HG02938 (cell line): ENCODE measurements at regions not wholly inside any gene's neighbourhood (a gene's known extent, or its start where the extent isn't known, plus 50 kb on each side); places are given as distances from the start of the nearest gene placed in this dataset.
"Not testable (repeated sequence)": the region's sequence is repeated elsewhere in the genome, so short reads cannot be mapped to it uniquely, and the experiment has no call there.

Experiments
- ATAC-seq: cut with Tn5 transposase; IDR thresholded peaks from one replicate; pipeline ENCODE4 v1.9.1; 2021; ENCODE audit warnings: mild to moderate bottlenecking, moderate library complexity; ENCODE audit not compliant: unreplicated experiment

DNA sequence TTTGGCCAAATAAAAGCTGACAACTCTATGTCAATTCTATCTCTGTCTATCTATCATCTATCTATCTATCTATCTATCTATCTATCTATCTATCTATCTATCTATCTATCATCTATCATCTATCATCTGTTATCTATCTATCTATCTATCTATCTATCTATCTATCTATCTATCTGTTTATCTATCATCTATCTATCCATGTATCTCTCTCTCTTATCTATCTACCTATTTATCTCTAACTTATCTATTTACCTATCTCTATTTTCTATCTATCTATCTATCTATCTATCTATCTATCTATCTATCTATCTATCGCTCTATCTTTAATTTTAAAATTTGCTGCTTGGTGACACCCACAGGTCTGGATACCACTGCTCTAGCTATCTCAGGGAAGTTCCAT, 271.1 kb downstream of the VRK1 start:
- not testable (repeated sequence) for ATAC-seq

DNA sequence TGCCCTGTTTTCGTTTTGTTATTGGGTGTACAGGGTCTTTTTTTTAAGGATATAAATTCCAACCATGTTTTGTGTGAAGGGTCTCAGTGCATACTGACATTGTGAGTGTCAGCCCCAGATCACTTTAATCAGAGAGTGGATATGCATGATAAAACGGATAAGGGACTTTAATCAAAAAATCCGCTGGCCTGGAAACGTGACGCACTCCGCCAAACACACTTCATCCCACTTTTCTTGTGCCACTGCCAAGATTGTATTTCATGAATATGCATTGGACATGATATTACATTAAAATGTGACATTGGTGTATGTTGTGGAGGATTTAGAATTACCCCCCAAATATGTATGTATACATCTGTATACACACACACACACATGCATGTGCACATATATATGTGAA, 273.1 kb downstream of the VRK1 start:
- no peak for ATAC-seq

DNA sequence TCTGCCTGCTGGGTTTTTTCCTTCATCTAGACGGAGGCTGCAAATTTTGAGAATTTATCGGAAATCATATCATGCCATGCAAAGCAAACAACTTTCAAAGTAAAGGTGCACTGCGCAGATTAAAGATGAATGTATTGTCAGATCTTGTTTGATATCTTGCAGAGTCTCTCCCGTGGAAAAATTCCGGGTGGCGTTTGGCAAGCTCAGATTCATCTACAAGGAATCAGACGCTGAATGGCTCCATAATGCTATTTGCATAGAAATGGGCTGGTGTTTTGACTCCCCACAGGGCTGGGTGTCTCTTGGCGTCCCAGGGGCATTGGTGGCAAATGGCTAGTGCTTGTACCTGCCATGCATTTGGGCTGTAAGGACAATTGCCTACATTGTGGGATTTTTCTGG, 274.0 kb downstream of the VRK1 start:
- no peak for ATAC-seq

DNA sequence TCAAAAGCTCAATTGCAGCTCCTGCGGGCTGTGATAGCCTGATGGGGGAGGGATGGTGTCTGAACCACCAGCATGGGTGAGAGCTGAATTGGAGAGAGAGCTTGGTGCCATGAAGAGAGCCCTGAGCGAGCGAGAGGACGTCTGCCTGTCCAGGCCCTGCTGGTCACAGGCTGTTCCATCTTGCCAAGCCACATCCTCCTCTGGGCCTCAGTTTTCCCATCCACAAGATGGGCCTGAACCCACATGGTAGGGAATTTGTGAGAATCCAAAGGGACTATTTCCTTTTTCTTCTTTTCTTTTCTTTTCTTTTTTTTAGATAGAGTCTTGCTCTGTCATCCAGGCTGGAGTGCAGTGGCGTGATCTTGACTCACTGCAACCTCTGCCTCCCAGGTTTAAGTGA, 276.4 kb downstream of the VRK1 start:
- no peak for ATAC-seq

GRCh38 chr14:97074456-97074855, 277.3 kb downstream of the VRK1 start:
- ATAC-seq, result no peak

DNA sequence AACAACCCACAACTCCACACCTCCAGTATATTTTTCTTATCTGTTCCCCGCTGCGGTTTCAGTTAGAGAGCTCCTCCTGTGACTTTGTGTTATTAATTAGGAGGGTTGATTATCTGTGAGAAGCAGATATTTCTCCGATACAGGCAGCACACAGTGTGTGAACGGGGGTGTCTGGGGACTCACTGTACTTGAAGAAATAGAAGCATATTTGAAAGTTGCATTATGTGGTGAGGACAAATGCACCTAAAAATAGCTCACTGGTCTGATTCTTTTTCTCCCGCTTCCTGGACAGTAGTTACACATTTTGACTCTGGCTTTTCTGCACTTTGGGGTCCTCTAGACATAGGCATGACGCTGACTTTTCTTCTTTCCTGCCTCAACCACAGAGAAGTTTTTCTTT, 277.7 kb downstream of the VRK1 start:
- no peak for ATAC-seq

DNA sequence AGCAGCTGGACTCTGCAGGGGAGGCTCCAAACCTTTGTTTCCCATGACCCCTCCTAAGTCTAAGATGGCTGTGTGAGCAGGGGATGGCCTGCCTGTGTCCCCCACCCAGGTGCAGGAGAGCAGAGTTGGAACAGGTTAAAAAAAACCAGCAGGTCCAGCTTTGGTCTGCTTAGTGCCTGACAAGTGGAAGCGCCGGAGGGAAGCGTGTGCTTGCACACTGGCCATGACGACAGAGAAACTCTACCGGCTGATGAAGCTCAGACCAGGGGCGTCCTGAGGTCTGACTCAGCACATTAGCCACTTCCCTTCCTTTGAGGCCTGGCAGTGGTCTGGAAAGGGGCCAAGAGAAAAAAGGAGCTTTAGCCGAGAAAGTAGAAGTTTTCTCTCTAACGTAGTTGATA, 280.1 kb downstream of the VRK1 start:
- peak; percentile 82 for ATAC-seq

- ATAC-seq, result peak; percentile 31
Measured at GRCh38 chr14:97077687-97078086, 280.5 kb downstream of the VRK1 start.

DNA sequence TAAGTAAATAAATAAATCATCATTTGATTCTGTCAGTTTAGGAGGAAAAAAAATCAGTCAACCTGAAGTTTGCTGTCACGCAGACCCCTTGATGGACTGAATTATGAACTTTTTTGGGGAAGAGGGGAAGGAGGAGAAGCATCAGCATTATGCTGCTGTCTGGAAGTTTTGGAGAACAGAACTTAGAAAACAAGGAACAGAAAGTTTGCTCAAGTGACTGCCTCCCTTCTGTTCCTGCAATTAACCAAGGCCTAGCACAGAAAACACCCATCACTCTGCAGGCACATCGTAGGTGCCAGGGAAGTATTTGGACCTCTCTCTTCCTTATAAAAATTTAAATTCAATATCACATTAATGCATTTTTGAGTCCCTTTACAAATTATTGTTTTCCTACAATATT, 283.8 kb downstream of the VRK1 start:
- ATAC-seq, result no peak

DNA sequence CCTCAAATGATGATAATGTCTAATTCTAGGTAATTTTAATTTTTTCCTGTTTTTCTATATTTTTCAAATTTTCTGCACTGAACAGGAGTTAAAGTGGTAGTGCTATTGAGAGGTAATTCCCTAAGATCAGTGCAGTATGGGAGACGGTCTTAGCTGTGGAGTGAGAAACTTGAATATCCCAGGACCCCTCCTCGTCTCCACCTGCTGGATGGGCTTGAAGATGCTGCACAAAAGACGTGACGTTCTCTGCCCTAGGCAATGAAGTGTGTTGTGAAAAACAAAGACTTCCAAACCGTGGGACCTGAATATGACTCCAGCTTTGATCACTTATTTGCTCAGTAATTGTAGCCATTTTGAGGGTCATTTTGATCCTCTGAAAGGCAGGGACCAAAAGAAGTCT, 298.1 kb downstream of the VRK1 start:
- no peak for ATAC-seq

GRCh38 chr14:97097296-97097695, 300.1 kb downstream of the VRK1 start:
- no peak for ATAC-seq

- no peak for ATAC-seq
Measured at GRCh38 chr14:97100306-97100705, 303.1 kb downstream of the VRK1 start.

GRCh38 chr14:97101561-97101960, 304.4 kb downstream of the VRK1 start:
- no peak for ATAC-seq

- no peak for ATAC-seq
Measured at GRCh38 chr14:97104029-97104428, 306.8 kb downstream of the VRK1 start.

- peak; percentile 83 for ATAC-seq
Measured at GRCh38 chr14:97106166-97106565, 309.0 kb downstream of the VRK1 start.

DNA sequence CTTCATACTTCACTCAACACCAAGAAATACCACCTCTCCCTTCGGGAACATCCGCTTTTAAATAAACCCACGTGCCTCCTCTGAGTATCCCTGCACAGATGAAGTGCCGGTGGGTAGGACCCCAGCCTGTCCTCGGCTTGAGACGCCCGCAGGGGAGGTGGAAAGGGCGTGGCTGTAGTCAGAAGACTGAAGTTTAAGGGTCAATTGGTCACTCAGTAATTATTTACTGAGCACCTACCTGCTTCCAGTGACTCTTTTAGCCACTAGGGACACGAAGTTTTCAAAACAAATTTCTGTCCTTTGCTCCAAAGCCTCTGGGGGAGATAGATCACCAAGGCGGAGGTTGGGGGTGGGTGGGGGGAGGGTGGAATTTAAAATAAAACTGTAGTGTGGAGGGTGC, 309.4 kb downstream of the VRK1 start:
- peak; percentile 34 for ATAC-seq

DNA sequence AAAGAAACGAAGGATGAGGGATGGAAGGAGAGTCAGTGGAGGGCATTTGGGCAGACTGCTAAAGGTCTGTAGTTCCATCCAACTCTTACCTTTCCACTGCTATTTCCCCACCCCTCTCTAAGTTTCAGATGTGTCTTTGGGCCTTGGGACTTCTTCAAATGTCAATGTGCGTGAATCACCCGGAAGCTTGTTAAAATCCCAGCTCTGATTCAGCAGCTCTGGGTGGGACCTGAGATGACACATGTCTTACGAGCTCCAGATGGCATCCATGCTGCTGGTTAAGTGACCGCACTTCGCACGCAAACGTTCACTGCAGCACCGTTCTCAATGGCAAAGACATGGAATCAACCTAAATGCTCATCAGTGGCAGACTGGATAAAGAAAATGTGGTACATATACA, 309.9 kb downstream of the VRK1 start:
- ATAC-seq, result no peak

DNA sequence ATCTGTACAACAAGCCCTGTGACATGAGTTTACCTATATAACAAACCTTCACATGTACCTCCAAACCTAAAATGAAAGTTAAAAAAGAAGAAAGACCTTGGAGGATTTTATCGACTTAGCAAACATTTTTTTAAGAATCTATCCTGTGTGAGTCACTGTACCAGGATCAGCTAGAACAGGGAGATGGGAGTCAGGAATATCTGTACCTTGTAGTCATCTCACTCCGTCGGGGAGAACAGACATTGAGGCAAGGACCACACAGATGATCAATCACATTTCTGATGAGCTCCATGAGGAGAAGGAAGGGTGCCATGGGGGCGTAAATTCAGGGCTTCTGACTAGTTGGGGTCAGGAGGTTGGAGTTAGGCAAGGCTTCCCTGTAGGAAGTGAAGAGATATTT, 310.6 kb downstream of the VRK1 start:
- ATAC-seq, result no peak

GRCh38 chr14:97109234-97109633, 312.1 kb downstream of the VRK1 start:
- ATAC-seq, result no peak

GRCh38 chr14:97113339-97113738, 316.2 kb downstream of the VRK1 start:
- no peak for ATAC-seq

- no peak for ATAC-seq
Measured at GRCh38 chr14:97116546-97116945, 319.4 kb downstream of the VRK1 start.

GRCh38 chr14:97117693-97118092, 320.5 kb downstream of the VRK1 start:
- no peak for ATAC-seq

DNA sequence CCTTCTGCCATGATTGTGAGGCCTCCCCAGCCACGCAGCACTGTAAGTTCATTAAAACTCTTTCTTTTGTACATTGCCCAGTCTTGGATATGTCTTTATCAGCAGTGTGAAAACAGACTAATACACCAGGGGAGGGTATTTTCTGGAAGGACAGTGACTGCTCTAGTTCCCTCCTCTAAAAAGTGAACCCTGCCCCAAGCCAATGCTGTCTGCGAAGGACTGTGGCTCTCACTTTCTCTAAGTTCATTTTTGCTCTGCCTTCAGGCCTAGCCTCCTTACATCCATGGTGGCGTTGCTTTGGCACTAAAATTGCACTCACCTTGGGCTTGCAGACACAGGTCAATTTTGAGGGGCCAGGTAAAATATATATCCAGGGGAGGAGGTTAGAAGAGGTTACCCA, 323.0 kb downstream of the VRK1 start:
- no peak for ATAC-seq

DNA sequence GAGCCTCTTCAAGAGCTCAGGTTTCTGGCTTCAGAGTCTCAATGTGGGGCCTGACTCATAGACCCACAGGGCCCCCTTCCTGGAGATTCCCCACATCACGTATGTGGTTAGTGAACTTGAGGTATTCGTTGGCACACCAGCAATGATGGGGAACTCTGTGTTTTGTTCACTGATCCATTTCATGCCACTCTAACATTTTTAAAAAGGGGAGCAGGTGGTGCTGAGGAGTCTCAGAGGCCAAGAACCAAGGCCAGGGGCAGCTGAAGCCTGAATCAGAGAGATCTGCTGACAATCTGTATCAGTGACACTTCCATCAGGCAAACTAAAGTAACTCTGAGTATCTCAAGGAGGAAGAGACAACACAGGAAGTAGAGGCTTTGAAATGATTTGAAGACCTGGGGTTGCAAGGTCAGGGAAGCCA, 323.4 kb downstream of the VRK1 start:
- ATAC-seq, result no peak
